NT2/D1 (cell line): ENCODE measurements at regions not wholly inside any gene's neighbourhood (a gene's known extent, or its start where the extent isn't known, plus 50 kb on each side); places are given as distances from the start of the nearest gene placed in this dataset.
"Not testable (repeated sequence)": the region's sequence is repeated elsewhere in the genome, so short reads cannot be mapped to it uniquely, and the experiment has no call there.

Source experiments
- SUZ12 ChIP-seq: IDR thresholded peaks from 2 replicates; pipeline ENCODE4 v1.6.1; 2011; ENCODE audit not compliant: insufficient read length, insufficient read depth; ENCODE audit errors: extremely low read depth
- ZNF274 ChIP-seq: IDR thresholded peaks from 2 replicates; pipeline ENCODE4 v1.6.1; 2011; ENCODE audit warnings: mild to moderate bottlenecking, low read depth, low read length

- TF ChIP-seq ZNF274, SUZ12: not testable (repeated sequence)
Measured at GRCh38 chr2:61649946-61650345, 111.8 kb upstream of the XPO1 start.
